Ovary (tissue), 3 donors: ENCODE measurements at regions not wholly inside any gene's neighbourhood (a gene's known extent, or its start where the extent isn't known, plus 50 kb on each side); places are given as distances from the start of the nearest gene placed in this dataset.

ENCODE experiments used
- EP300 ChIP-seq: sonication (generic); formaldehyde crosslinking; IDR thresholded peaks from one replicate; pipeline ENCODE4 v1.6.1; 2017; ENCODE audit warnings: antibody characterized with exemption
- POLR2A ChIP-seq: fragments of 450-650 bp; IDR thresholded peaks from one replicate; pipeline ENCODE4 v1.6.1; 2017; ENCODE audit warnings: antibody characterized with exemption, mild to moderate bottlenecking, moderate library complexity
- TF ChIP-seq, protein P1 (sequence below), 3 donors: fragments of 450-650 bp in 2 of 3; fragments of 200-600 bp in 1 of 3; IDR thresholded peaks; one replicate each; pipeline versions ENCODE4 v1.5.1 to v1.8.0; 2016 to 2022; ENCODE audit warnings: antibody characterized with exemption in 3 of 3, mild to moderate bottlenecking in 1 of 3
- donor health status: DM: no; HTN: no; CAD: no.

DNA sequence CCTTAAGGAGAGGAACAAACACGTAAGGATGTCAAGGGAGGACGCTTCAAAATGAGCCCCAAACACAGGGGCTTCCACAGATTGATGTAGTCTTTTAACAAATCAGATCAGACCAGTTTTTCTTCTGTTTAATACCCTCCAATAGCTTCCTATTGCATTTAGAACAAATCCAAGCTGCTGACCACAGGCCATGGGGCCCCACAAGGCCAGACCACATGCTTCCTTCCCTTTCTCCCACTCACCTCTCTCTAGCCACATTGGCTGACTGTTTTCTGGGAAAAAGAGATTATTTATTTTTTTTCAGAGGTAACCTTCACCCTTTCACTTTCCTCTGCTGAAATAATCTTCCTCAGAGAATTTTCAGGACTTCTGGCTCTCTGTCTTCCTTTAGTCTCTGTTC lies 380.6 kb downstream of the SIPA1L2 start:
- TF ChIP-seq, protein P1, sequence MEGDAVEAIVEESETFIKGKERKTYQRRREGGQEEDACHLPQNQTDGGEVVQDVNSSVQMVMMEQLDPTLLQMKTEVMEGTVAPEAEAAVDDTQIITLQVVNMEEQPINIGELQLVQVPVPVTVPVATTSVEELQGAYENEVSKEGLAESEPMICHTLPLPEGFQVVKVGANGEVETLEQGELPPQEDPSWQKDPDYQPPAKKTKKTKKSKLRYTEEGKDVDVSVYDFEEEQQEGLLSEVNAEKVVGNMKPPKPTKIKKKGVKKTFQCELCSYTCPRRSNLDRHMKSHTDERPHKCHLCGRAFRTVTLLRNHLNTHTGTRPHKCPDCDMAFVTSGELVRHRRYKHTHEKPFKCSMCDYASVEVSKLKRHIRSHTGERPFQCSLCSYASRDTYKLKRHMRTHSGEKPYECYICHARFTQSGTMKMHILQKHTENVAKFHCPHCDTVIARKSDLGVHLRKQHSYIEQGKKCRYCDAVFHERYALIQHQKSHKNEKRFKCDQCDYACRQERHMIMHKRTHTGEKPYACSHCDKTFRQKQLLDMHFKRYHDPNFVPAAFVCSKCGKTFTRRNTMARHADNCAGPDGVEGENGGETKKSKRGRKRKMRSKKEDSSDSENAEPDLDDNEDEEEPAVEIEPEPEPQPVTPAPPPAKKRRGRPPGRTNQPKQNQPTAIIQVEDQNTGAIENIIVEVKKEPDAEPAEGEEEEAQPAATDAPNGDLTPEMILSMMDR (IDR thresholded peaks at IDR 0.05) = no peak
- no peak for TF ChIP-seq POLR2A
- TF ChIP-seq EP300 = no peak
